Right renal pelvis (tissue), 4 donors: ENCODE measurements at regions not wholly inside any gene's neighbourhood (a gene's known extent, or its start where the extent isn't known, plus 50 kb on each side); places are given as distances from the start of the nearest gene placed in this dataset.
"Not testable (repeated sequence)": the region's sequence is repeated elsewhere in the genome, so short reads cannot be mapped to it uniquely, and the experiment has no call there.

Experiments used
- DNase-seq, 4 donors: peaks; one replicate each; pipeline ENCODE4 v3.0.0-alpha.2; 2013; ENCODE audit warnings: low read depth in 4 of 4, low spot score in 3 of 4, missing footprints in 1 of 4

DNA sequence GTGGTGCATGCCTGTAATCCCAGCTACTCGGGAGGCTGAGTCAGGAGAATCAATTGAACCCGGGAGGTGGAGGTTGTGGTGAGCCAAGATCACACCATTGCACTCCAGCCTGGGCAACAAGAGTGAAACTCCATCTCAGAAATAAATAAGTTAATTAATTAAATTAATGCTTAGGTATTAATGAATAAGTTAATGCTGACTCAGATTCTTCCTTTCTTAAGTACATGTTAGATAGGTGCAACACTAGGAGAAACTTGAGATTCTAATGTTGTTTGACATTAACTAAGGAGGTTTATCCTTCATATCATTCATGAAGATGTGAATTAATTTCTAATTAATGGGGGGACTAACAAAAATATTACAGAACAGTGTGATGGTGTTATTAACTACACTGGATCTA is 812.6 kb upstream of the SPRY2 start:
- DNase-seq: no peak

DNA sequence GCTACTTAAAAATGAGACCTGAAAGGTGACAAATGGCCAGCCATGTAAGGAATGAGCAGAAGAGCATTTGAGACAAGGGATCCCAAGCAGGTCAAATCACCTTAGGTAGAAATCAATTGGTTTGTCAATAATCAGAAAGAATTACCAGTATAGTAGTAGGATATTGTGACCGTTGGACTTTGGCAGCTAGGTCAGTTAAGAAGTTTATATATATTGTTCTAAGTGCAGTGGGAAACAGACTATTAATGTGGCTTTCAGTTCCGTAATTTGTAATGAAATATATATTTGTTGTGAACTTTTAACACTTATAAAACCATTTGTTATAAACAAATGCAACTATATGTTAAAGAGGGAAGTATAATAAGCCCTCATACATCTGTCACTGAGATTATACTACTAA is 807.9 kb upstream of the SPRY2 start:
- DNase-seq: no peak

DNA sequence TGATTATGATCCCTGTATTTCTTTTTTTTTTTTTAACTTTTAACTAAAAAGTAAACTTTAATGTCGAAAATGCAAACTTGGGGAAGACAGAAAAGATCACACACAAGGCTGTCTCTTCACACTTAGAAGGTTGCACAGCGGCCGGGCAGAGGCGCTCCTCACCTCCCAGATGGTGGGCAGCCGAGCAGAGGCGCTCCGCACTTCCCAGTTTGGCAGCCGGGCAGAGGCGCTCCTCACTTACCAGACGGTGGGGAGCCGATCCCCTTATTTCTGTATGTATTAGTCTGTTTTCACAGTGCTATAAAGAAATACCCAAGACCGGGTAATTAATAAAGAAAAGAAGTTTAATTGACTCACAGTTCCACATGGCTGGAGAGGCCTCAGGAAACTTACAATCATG is 805.6 kb upstream of the SPRY2 start:
- DNase-seq: not testable (repeated sequence)

DNA sequence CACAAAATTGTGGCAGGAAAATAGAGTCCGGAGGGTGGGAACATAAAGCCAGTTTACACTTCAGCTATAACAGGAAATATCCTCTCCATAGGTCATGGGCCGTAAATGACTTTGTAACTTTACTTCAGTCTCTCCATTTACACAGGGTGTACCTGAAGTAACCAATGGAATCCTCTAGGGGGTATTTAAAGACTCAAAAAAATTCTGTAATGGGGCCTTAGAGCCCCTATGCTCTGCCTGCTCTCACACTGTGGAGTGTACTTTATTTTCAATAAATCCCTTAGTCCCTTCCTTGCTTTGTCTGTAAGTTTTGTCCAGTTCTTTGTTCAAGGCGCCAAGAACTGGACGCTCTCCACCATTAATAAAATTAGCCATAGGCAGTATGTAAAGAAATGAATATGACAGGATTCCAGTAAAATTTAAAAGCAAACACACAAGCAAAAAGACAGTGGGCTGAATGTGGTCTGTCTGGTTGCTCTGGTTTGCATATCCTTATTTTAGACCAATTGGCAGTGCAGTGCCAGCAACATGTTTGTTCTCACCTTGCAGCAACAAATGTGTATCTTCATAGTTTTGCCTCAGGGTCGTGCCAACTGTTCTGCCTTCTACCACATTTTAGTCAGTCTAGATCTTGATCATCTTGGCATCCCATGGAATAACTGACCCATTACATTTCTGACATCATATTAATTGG is 801.5 kb upstream of the SPRY2 start:
- DNase-seq: no peak

DNA sequence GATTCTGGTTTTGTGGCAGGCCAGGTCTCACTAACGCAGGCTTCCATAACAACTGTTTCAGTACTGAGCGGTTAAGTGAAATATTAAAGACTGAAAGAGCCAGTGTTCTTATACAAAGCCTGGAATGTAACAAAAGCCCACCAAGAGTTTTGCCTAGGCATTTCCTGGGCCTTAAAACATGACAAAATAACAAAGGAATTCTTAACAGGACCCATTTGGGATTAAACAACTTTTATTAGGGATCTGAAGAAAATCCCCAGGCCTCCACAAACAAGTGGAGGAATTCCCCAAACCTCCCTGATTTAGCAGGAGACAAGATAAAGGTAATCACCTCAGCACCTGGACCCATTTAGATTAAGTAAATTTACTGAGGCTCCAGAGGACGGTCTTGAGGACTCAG is 799.7 kb upstream of the SPRY2 start:
- DNase-seq: no peak

DNA sequence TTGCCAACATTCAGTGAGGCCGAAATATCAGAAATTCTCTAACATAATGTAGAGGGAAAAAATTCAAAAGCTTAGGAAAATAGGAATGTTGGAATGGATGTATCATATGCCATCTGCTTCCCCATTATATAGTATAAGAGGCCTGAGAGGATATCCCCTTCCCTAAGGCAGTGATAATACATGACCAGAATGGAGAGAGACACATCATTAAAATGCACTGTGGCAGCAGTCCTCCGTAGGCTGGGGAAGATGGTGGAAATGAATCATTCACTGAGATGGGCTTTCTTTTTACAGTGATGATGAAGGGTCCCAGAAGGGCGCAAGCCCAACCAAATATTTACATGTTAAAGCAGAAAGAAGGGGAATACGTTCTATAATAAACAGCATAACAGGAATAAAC is 799.1 kb upstream of the SPRY2 start:
- no peak for DNase-seq

DNA sequence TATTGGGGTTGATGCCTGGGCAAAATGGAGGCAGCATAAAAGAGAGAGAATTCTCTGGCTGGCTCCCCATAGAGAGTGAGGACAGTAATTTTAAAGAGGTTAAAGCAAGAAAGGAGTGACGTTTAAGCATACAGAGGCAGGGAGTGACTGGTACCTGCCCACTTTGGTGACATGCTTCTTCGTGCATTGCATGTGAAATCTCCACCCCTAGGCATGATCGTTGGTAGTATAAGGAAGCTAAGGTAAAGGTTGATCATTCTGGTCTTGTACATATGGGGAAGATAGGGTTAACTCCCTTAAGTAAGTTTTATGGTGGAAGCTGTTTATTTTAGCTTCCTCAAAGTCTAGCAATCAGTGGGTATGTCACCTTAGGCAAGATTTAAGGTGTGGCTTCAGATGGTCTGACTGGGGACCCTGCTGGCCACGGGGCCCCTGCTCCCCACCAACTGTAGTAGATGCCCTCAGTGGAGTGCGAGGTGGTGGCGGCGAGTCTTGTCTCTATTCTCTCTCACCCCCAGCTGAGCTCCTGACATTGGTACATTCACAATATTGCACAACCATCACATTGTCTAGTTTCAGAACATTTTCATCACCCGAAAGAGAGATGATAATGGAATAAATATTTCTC is 797.5 kb upstream of the SPRY2 start:
- no peak for DNase-seq

DNA sequence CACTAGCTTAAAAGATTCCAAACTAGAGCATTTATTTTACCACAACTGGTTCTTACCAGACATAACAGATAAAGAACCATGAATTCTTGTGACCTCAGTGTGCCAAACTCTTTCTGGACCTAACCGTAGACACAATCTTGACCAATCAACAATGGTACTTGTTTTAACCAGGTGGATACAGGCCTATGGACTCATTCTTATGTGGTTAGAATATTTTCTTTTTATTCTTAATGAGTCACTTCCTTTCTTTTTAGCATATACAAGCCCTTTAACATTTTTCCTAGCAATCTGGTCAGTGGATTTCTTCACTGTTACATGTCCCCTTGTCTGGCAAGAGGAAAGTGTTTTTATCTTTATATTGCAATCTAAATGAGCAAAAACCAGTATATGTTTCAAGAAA is 792.1 kb upstream of the SPRY2 start:
- DNase-seq: no peak

DNA sequence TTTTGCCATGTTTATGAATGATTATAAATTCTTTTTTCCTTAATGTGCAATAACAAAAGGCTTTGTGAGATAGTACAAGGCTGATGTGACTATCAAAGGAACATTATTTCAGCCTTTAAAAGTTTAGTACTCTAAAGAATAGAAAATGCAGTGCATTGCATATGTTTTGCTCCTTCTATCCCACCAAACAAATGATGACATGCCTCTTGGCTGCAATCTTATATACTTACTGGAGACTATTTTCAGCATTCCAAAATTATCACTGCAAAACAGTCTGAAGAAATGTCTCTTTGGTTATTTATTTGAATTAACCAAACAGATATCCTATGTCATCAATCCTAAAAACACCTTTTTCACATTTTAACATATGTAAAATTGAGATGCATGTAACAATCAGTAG is 776.5 kb upstream of the SPRY2 start:
- DNase-seq: no peak

DNA sequence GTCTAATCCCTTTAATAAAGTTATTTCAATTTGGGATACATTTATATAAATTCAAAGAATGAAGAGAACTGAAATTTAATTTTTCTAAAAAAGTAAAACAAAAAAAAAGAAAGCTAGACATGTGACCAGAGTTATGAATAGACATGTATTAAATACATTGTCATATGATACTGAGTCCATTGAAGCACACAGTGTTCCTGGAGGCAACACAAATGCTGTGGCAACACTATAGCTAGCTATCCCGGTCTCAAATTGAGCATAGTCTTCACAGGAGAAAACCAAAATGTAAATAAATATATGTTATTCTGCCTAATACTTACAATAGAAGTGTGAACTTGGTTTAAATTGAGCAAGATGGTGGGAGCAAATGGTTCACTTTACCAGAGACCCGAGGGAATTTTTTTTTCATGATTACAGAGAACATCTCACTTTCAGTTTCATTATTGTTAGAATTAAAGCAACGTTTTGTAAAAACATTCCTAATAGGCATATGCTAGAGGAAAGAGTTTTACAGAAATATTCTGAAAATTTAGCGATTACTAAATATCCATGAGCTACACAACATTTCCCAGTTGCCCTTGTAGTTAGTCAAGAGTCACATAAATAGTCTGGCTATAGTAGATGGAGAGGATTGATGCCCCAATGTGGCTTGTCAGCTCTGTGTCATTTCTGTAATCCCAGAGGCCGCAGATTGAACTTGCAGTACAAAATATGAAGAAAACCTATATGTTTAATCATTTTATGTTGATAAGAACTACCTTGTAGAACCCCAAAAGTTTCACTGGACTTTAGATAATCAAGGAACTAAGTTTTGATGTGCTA is 775.7 kb upstream of the SPRY2 start:
- no peak for DNase-seq

DNA sequence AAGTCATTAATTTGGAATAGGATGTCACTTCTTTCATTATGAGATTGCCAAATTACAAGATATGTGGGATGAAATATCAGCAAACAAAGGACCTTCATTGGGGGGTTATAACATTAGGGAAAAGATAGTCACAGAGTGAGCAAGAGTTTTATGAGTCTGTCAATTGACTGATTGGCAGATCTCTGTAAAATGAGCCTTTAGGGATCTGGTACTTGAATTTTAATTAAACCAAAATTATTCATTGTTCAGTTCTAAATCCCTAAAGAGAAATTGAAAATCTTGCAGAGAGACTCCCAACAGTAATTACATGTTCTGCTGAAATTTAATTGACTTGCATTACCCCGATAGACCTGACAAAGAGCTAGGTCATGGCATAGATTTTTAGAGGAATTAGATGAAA is 768.1 kb upstream of the SPRY2 start:
- no peak for DNase-seq

DNA sequence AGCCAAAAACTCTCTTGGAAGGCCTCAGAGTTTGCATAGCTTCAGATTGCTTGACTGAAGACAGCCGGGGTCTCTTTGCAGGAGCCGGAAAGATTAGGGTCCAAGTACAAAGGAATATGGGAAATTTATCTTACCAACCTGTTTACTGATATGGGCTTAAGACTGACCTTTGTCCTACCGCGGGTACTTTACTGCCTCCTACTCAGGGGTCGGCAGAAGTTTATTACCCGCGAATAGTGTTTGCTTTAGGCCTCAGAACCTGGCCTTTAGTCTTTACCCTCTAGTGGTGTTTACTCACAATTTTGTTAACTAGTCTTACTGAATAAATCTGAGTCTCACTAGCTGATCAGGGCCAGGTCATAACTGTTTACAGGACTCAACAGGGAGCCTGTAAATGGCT is 765.4 kb upstream of the SPRY2 start:
- DNase-seq: no peak

DNA sequence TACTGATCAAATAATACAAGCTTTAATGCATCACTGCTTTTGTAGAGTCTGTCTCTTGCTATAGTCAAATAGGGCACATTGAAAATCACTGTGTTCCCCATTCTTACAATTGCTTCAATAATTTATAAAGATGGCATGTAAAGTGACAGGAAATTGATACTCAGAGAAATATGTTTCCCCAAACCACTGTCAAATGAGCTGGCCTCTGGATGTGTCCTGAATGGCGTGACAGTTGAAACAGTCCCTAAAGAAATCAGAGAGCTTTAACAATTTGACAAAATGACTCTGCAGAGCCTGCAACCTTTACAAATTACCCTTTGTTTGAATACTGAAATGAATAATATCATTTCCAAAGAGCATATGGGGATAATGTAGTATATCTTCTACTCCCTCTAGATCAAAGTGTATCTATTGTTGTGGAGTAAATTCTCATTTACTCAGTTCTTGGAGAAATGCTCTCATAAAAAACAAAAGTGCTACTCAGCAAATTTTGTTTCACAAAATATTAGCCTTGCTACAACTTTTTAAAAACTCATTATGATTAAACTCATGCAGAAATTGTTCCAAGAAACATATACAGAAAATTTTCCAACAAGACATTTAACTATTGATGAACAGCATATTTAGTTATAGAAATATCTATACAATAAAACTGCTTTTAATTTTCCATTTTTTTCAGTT is 763.2 kb upstream of the SPRY2 start:
- no peak for DNase-seq

DNA sequence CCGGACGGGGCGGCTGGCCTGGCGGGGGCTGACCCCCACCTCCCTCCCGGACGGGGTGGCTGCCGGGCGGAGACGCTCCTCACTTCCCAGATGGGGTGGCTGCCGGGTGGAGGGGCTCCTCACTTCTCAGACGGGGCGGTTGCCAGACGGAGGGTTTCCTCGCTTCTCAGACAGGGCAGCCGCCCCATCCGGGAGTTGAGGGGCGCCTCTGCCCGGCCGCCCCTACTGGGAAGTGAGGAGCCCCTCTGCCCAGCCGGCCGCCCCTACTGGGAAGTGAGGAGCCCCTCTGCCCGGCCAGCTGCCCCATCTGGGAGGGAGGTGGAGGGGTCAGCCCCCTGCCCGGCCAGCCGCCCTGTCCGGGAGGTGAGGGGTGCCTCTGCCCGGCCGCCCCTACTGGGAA is 761.1 kb upstream of the SPRY2 start:
- not testable (repeated sequence) for DNase-seq

DNA sequence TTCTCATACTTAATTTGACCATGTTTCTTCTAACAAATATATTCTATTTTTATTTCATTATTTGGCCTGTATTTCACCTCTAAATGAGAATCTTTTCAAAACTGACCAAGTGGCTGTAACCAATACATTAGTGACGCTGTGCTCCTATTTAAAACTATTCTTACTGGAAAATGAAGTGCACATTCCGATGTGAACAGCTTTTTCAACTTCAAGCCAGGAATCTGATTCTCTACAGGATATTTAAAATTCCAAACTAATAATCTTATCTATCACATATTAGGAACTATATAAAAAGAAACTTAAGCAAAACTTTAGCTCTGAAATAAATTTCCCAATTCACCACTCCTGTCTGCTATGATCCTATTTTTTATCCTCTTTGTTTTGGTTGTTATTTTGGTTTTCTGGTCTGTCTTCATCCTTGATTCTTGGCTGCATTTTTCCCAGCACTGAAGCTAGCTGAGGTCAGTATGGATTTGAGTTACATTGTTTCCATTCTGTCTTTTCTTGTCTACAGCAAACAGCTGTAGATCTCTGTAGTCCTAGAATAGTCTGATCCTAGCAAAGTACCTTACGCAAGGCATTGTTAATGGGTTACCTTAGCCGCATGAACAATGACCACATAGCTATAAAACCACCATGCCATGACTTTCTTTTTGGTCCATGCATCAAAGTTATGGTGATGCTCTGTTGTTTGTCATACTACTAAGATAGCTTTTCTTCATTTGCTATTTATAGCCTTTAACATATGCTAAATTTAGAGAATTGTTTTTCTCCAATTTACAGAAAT is 748.6 kb upstream of the SPRY2 start:
- DNase-seq: no peak

DNA sequence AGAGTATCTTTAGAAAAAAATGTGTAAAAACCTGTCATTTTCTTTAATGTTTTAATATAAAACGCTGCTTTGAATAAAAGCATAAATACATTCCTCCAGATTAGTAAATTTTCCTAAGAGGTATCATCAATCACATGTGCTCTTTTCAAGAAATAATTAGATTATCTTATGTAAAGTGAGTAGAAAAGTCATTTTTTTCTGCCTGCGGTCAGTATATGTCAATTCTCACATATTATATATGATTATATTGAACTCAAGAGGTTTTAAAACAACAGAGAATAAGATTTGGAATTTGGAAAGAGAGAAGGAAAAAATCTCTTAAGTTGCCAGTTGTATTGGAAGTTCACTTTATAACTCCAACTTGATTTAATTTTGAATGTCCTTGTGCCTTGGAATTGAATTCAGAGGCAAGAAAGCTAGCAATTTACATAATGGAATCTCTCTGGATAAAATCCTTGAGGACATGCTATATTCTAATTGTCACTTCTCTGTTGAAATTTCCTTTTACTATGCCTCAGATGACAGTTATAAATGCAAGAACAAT is 740.1 kb upstream of the SPRY2 start:
- DNase-seq: no peak

DNA sequence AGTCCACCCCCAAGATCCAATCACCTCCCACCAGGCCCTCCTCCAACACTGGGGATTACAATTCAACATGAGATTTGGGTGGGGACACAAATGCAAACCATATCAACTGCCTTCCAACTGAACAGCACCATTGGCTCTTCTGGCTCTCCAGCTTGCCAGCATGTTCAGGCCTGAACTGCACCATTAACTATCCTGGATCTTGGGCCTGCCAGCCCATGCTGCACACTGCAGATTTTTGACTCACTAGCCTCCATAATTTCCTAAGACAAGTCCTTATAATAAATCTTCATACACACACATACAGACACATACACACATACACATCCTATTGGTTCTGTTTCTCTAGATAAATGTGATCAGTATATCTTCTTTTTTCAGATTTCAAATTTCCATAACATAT is 737.1 kb upstream of the SPRY2 start:
- no peak for DNase-seq

DNA sequence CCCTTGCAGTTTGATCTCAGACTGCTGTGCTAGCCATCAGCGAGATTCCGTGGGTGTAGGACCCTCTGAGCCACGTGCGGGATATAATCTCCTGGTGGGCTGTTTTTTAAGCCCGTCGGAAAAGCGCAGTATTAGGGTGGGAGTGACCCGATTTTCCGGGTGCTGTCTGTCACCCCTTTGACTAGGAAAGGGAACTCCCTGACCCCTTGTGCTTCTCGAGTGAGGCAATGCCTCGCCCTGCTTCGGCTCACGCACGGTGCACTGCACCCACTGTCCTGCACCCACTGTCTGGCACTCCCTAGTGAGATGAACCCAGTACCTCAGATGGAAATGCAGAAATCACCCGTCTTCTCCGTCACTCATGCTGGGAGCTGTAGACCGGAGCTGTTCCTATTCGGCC is 728.9 kb upstream of the SPRY2 start:
- not testable (repeated sequence) for DNase-seq

DNA sequence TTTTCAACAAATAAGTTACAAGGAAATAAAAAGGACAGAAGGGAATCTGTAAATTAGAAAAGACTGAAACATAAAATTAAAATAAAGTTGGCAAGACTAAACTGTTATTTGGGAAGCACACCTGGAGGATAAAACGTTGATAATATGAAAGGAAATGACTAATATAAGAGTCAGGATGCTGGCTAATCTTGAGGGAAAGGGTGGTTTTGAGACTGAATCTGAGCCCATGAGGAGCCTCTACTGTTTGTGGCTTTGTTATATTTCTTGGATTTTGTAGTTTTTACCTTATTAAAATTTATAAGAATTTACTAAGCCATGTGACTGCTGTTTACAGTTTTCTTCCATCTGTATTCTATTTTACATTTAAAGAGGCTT is 718.0 kb upstream of the SPRY2 start:
- DNase-seq: no peak

DNA sequence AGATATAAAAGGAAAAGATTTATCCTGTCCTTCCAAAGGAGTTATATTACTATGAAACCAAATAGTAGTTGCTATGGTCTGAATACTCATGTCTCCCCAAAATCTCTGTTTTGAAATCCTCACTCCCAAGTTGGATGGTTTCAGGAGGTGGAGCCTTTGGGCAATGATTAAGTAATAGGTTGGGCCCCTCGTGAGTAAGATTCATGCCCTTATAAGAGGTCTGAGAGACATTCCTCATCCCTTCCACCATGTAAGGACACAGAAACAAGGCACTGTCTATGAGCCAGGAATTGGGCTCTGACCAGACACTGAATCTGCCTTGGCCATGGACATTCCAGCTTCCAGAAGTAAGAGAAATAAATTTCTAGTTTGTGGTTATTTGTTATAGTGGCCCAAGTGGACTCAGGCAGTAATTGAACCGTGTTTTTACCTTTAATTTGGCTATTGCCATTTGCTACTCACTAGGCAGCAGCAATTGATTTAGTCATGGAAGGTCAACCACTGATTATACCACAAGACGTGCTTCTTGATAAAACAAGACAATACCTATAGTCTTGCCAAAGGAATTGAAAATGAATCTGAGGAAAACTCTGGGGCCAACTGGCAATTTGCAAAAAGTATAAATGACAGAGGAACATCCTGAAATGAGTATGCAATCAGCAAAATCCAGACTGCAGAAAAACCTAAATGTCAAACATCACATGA is 717.4 kb upstream of the SPRY2 start:
- DNase-seq: no peak
